ENCODE measurements at regions not wholly inside any gene's neighbourhood (a gene's known extent, or its start where the extent isn't known, plus 50 kb on each side); places are given as distances from the start of the nearest gene placed in this dataset.

DNA sequence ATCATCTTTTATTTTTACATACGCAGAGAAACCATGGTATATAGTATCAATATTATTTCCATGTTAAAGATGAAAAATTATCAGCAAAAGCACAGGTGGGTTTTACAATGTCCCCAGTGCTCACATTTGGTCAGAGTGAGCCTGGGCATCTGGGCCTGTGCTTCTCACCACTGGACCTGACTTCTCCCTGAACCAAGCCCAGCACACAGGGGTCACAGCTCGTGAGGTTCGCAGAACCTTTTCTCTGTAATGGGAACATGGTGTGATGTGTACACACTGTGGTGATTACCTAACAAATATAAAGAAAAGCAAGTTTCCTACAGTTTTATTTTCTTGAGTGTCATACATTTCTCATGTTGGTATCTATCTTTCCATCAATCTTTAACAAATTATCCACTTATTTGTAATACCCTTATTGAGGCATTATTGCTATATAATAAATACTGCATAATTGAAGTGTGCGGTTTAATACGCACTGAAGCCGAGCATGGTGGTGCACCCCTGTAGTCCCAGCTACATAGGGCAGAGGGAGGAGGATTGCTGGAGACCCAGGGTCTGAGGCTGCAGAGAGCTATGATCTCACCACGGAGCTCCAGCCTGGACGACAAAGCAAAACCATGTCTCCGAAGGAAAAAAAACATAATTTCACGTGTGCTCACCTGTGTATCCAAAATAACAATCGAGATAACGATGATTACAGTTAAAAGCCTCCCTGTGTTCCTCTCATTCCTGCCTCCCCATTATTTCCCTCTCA is 743.2 kb downstream of the TMEM121 start:
- no peak for TF ChIP-seq EZH2 (IDR thresholded peaks at IDR 0.05; ENCODE audit: low read length, unreplicated experiment)
- TF ChIP-seq CTCF (conservative IDR thresholded peaks at IDR 0.05; ENCODE audit: low read depth, low read length), result no peak
